HepG2 (cell line): ENCODE measurements at regions not wholly inside any gene's neighbourhood (a gene's known extent, or its start where the extent isn't known, plus 50 kb on each side); places are given as distances from the start of the nearest gene placed in this dataset.

Experiments
- ATAC-seq: fragments of 200-7000 bp; cut with Tn5 transposase; 3 replicates; pipeline ENCODE4 v1.9.1; 2020; ENCODE audit warnings: mild to moderate bottlenecking, moderate library complexity
- BruUV-seq: library from RNA; stranded (reverse); fragments of 400-500 nt; replicated peaks from 2 replicates; lab custom pipeline; 2021; lab: Mats Ljungman, UMichigan
- CTCF ChIA-PET: fragments of 300-600 bp; formaldehyde crosslinking; extraction: SDS; loops from one replicate; lab custom pipeline; 2021; ENCODE audit warnings: low total read pairs, inconsistent platforms, low intra/inter-chr PET ratio; lab: Yijun Ruan, JAX
- POLR2A ChIA-PET: fragments of 350-600 bp; sonication (Branson Sonifier 250); formaldehyde crosslinking; loops from one replicate; lab custom pipeline; 2020; ENCODE audit warnings: antibody characterized with exemption, inconsistent platforms; lab: Yijun Ruan, JAX
- DNase-seq: peaks from one replicate; pipeline ENCODE4 v3.0.0-alpha.2; 2015; ENCODE audit warnings: low spot score
- FAIRE-seq: peaks from 3 replicates; lab custom pipeline; 2011; peaks lifted over from hg19 to GRCh38; lab: Jason Lieb, UNC
- H2AFZ ChIP-seq: one replicate; pipeline ENCODE4 v1.6.1; 2011; ENCODE audit warnings: low read length, inconsistent platforms
- H3K27ac ChIP-seq: fragments of 300-600 bp; 3 replicates; pipeline ENCODE4 v1.8.0; 2011; ENCODE audit warnings: mixed run types, mild to moderate bottlenecking, mixed read lengths, low read length, inconsistent platforms; ENCODE audit not compliant: insufficient read depth; ENCODE audit errors: extremely low read length
- H3K27me3 ChIP-seq, 2 experiments: fragments of 200-600 bp in 1 of 2; 2 replicates in 1 of 2; 3 replicates in 1 of 2; pipeline versions ENCODE4 v1.6.0 to v1.8.0; 2011; ENCODE audit warnings: low read length in 2 of 2, mild to moderate bottlenecking in 2 of 2, moderate library complexity in 2 of 2, inconsistent platforms in 1 of 2; ENCODE audit not compliant: insufficient read depth in 2 of 2, control insufficient read depth in 1 of 2
- H3K36me3 ChIP-seq, 2 experiments: fragments of 200-600 bp in 1 of 2; replicated peaks in 1 of 2; 2 replicates in 1 of 2; 3 replicates in 1 of 2; pipeline versions ENCODE4 v1.5.1 to v1.8.0; 2011; ENCODE audit warnings: low read length in 2 of 2, inconsistent platforms in 1 of 2; ENCODE audit not compliant: insufficient read depth in 2 of 2, control insufficient read depth in 1 of 2
- H3K4me1 ChIP-seq: 2 replicates; pipeline ENCODE4 v1.5.1; 2012; ENCODE audit warnings: low read length, inconsistent platforms; ENCODE audit not compliant: insufficient read depth
- H3K4me2 ChIP-seq: 2 replicates; pipeline ENCODE4 v1.6.0; 2011; ENCODE audit warnings: low read depth, low read length, inconsistent platforms
- H3K4me3 ChIP-seq, 3 experiments: fragments of 200-600 bp in 1 of 3; sonication (generic), shearing (Covaris generic) in 1 of 3; replicated peaks in 1 of 3; 2 replicates each; pipeline ENCODE4 v1.5.1; 2011 to 2016; ENCODE audit warnings: low read length in 3 of 3, inconsistent platforms in 2 of 3, low read depth in 2 of 3, mild to moderate bottlenecking in 2 of 3, control low read depth in 1 of 3, mixed read lengths in 1 of 3; ENCODE audit not compliant: insufficient read depth in 1 of 3
- H3K79me2 ChIP-seq: one replicate; pipeline ENCODE4 v1.6.1; 2011; ENCODE audit warnings: low read length, inconsistent platforms; ENCODE audit not compliant: insufficient read depth
- H3K9ac ChIP-seq: 2 replicates; pipeline ENCODE4 v1.6.0; 2011; ENCODE audit warnings: mild to moderate bottlenecking, low read depth, low read length, inconsistent platforms; ENCODE audit not compliant: insufficient read depth
- H3K9me3 ChIP-seq: 2 replicates; pipeline ENCODE4 v1.5.1; 2012; ENCODE audit warnings: mild to moderate bottlenecking, low read length
- H4K20me1 ChIP-seq: 2 replicates; pipeline ENCODE4 v1.6.0; 2011; ENCODE audit warnings: inconsistent platforms, mild to moderate bottlenecking, low read length, moderate library complexity; ENCODE audit not compliant: insufficient read depth
- DBP ChIP-seq: sonication (generic); formaldehyde crosslinking; IDR thresholded peaks from 2 replicates; pipeline ENCODE4 v1.4.0; 2020; ENCODE audit warnings: missing genetic modification reagents; ENCODE audit errors: not compliant biosample characterization
- GLMP ChIP-seq: sonication (generic); formaldehyde crosslinking; IDR thresholded peaks from 2 replicates; pipeline ENCODE4 v1.9.0; 2021; ENCODE audit warnings: missing genetic modification reagents, mild to moderate bottlenecking, borderline replicate concordance
- MATR3 ChIP-seq: sonication (generic); formaldehyde crosslinking; IDR thresholded peaks from 2 replicates; pipeline ENCODE4 v1.4.0; 2020; ENCODE audit warnings: missing genetic modification reagents
- MXD3 ChIP-seq: IDR thresholded peaks from 2 replicates; pipeline ENCODE4 v1.6.1; 2016; ENCODE audit warnings: mild to moderate bottlenecking, missing biosample characterization, missing genetic modification reagents
- NFKB2 ChIP-seq: sonication (generic); formaldehyde crosslinking; IDR thresholded peaks from 2 replicates; pipeline ENCODE4 v1.4.0; 2020; ENCODE audit warnings: missing genetic modification reagents, borderline replicate concordance
- NRL ChIP-seq: sonication (generic); formaldehyde crosslinking; IDR thresholded peaks from 2 replicates; pipeline ENCODE4 v1.5.0; 2020; ENCODE audit warnings: missing genetic modification reagents, mild to moderate bottlenecking, moderate library complexity, borderline replicate concordance
- PAX8 ChIP-seq: sonication (generic); formaldehyde crosslinking; IDR thresholded peaks from 2 replicates; pipeline ENCODE4 v1.8.0; 2022; ENCODE audit warnings: mild to moderate bottlenecking, missing genetic modification reagents, borderline replicate concordance
- RORA ChIP-seq: sonication (generic); formaldehyde crosslinking; IDR thresholded peaks from 2 replicates; pipeline ENCODE4 v1.5.0; 2020; ENCODE audit warnings: mild to moderate bottlenecking, missing genetic modification reagents, moderate library complexity
- RXRA ChIP-seq: sonication (generic); formaldehyde crosslinking; IDR thresholded peaks from 2 replicates; pipeline ENCODE4 v1.5.1; 2020; ENCODE audit warnings: missing genetic modification reagents
- SMAD9 ChIP-seq: sonication (generic); formaldehyde crosslinking; IDR thresholded peaks from 2 replicates; pipeline ENCODE4 v1.5.1; 2020; ENCODE audit warnings: mild to moderate bottlenecking, missing genetic modification reagents
- ZNF234 ChIP-seq: sonication (generic); formaldehyde crosslinking; conservative IDR thresholded peaks from 2 replicates; pipeline ENCODE4 v1.5.1; 2020; ENCODE audit warnings: mild to moderate bottlenecking, missing genetic modification reagents
- ZNF607 ChIP-seq: sonication (generic); formaldehyde crosslinking; IDR thresholded peaks from 2 replicates; pipeline ENCODE4 v1.5.1; 2020; ENCODE audit warnings: missing genetic modification reagents, mild to moderate bottlenecking, borderline replicate concordance
- WGBS: methylation state at CpG from one replicate; pipeline ENCODE4 v1.1.6; 2017; ENCODE audit warnings: low lambda C conversion rate; 5-methylcytosine and 5-hydroxymethylcytosine counted together
- in situ Hi-C: cut with HindIII; loops from 2 replicates; pipeline ENCODE4 v1.10.0; 2017; ENCODE audit warnings: low pct_unique_long_range_greater_than_20kb; ENCODE audit not compliant: extremely low pct_ligation_motif_present
- intact Hi-C: fragments of 100-400 bp; cut with micrococcal nuclease; formaldehyde crosslinking; loops from one replicate; pipeline ENCODE4 v1.10.0; 2022; ENCODE audit not compliant: unreplicated experiment

DNA sequence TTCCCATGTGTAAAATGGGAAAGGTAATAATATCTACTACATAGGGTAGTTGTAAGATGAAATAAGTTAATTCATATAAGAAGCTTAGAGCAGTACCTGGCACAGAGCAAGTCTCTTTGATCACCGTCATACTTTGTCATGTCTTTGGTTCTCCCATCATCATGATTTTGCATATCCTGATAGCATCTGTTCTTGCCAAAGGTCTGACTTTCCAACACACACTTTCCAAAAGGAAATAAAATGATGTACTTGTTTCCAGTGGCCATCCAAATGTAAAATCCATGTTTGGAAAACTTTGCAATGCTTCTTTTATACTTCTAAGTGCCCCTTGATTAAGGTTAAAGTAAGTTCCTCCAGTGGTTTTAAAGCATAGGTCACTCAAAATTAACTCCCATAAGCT, 266.9 kb upstream of the PTGER4 start:
- Histone ChIP-seq H3K27me3 (no peaks in the 10 kb centered on the region), H3K9me3 (no peaks in the 10 kb centered on the region), H3K27ac (no peak overlapping the region), H3K4me1 (no peaks in the 10 kb centered on the region), H3K9ac (no peak overlapping the region), H3K36me3 (no peaks in the 10 kb centered on the region), H3K79me2 (no peaks in the 10 kb centered on the region), H3K4me3 (no peak overlapping the region), H2AFZ (no peak overlapping the region), H3K4me2 (no peak overlapping the region), H4K20me1 (no peaks in the 10 kb centered on the region)
- DNase-seq (no peak), ATAC-seq (no peak), FAIRE-seq (no peak)
- POLR2A ChIA-PET: no interaction called here
- 79% methylated on average over 1 of the region's 1 CpG for WGBS
- CTCF ChIA-PET: no interaction called here
- TF ChIP-seq ZNF607 (CRISPR knock-in tag) (no peak), MXD3 (no peak), NFKB2 (CRISPR knock-in tag) (no peak), ZNF234 (no peak), SMAD9 (no peak), DBP (no peak), PAX8 (CRISPR knock-in tag) (no peak), RXRA (CRISPR knock-in tag) (no peak), RORA (CRISPR knock-in tag) (no peak), GLMP (CRISPR knock-in tag) (no peak), NRL (CRISPR knock-in tag) (no peak), MATR3 (no peak)
- intact Hi-C loops: no loop called here
- in situ Hi-C loops: no loop called here
- no TSS peak for BruUV-seq
